Testis (tissue), 2 donors: ENCODE measurements at regions not wholly inside any gene's neighbourhood (a gene's known extent, or its start where the extent isn't known, plus 50 kb on each side); places are given as distances from the start of the nearest gene placed in this dataset.

ENCODE experiments used
- DNase-seq: peaks from one replicate; pipeline ENCODE4 v3.0.0-alpha.2; 2019
- H3K27ac ChIP-seq, 2 donors: fragments of 200-600 bp; sonication (generic); one replicate each; pipeline ENCODE4 v1.5.1; 2019
- H3K27me3 ChIP-seq: fragments of 200-600 bp; sonication (generic); one replicate; pipeline ENCODE4 v1.5.1; 2019
- H3K36me3 ChIP-seq: fragments of 200-600 bp; sonication (generic); one replicate; pipeline ENCODE4 v1.5.1; 2017; ENCODE audit warnings: low read depth; ENCODE audit errors: missing control alignments
- H3K4me1 ChIP-seq: fragments of 200-600 bp; sonication (generic); one replicate; pipeline ENCODE4 v1.5.1; 2019
- H3K4me3 ChIP-seq, 2 donors: fragments of 200-600 bp; sonication (generic); one replicate each; pipeline ENCODE4 v1.5.1; 2017 to 2019
- H3K9me3 ChIP-seq: fragments of 200-600 bp; sonication (generic); one replicate; pipeline ENCODE4 v1.5.1; 2017
- CTCF ChIP-seq, 3 experiments: fragments of 450-650 bp in 2 of 3; fragments of 200-600 bp in 1 of 3; sonication (generic) in 1 of 3; IDR thresholded peaks; one replicate each; pipeline ENCODE4 v1.5.1; 2016 to 2019; ENCODE audit warnings: antibody characterized with exemption in 3 of 3, mild to moderate bottlenecking in 2 of 3, moderate library complexity in 1 of 3
- POLR2A ChIP-seq: fragments of 450-650 bp; IDR thresholded peaks from one replicate; pipeline ENCODE4 v1.6.1; 2017; ENCODE audit warnings: antibody characterized with exemption, mild to moderate bottlenecking, moderate library complexity
- WGBS, 2 donors: methylation state at CpG; one replicate each; pipeline ENCODE4 v1.1.5; 2018; 5-methylcytosine and 5-hydroxymethylcytosine counted together
- intact Hi-C: fragments of 100-400 bp; cut with DNase I; formaldehyde crosslinking; loops from one replicate; pipeline ENCODE4 v1.15.1; 2023; ENCODE audit warnings: low total_unique reads

DNA sequence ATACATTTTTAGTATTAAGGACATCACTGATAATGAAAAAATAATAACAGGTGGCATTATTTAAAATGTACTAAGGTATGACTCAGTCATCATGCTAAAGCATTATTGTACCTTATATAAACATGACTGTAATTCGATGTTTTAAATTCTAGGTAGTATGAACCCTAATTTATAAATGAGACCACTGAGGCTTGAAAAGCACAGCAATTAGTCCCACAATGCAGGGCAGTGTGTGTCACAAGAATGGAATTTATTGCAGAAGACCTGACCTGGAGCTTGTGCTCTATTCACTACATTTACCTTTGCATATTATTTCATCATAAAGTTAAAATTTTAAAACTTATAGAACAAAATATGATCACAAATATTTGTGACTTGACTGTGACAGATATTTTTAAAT, 358.5 kb upstream of the DSEL start:
- no peaks in the 10 kb centered on the region for H3K4me1 ChIP-seq
- WGBS, 2 donors: 89 to 94% methylated on average over 1 of the region's 1 CpG

GRCh38 chr18:67865400-67865799, 348.9 kb upstream of the DSEL start:
- TF ChIP-seq POLR2A (no peak), CTCF (IDR thresholded peaks at IDR 0.05) (no peak)
- no peaks in the 10 kb centered on the region for H3K9me3 ChIP-seq
- no peaks in the 10 kb centered on the region for H3K27me3 ChIP-seq
- H3K36me3 ChIP-seq: no peaks in the 10 kb centered on the region
- 82 to 89% methylated on average over 4 of the region's 4 CpGs for WGBS, 2 donors
- DNase-seq: no peak
- no peak overlapping the region for H3K4me3 ChIP-seq
- intact Hi-C loops: no loop called here
- H3K27ac ChIP-seq: no peak overlapping the region
- H3K4me1 ChIP-seq: no peaks in the 10 kb centered on the region

More for the DNA sequence above, 358.5 kb upstream of the DSEL start:
- Histone ChIP-seq H3K27ac (no peak overlapping the region), H3K9me3 (no peaks in the 10 kb centered on the region), H3K36me3 (no peaks in the 10 kb centered on the region), H3K27me3 (no peaks in the 10 kb centered on the region), H3K4me3 (no peak overlapping the region)
- no peak for DNase-seq
- intact Hi-C loops: no loop called here
- TF ChIP-seq CTCF (IDR thresholded peaks at IDR 0.05): no peak
- no peak for TF ChIP-seq POLR2A

DNA sequence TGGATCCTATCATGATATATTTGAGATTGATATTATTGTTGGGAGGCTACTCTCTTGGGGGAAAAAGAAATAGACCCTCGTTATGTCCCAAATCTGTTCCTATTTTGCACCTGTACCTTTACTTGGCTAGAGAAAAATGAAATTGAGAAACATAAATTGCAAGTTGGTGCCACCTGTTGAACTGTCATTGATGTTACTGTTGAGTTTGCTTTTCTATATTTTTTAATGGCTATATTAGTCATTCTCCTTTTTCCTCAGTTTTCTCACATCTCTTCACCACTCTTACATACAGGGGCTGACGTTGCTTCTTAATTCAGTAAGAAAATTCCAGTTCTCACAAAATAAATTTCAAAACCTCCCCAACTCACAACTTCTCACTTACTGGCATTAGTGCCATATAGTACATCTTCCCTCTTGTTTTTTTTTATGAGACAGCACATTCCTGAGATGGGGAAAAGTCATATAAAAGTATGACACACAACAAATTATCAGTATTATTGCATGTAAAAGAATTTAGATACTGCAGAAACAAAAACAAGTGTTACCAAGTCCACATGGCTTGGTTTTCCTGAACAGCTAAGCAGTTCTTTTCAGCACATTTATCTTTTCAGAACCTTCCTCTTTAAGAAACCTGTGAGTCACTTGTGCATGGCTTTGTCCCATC, 348.3 kb upstream of the DSEL start:
- intact Hi-C loops: no loop called here
- H3K36me3 ChIP-seq: no peaks in the 10 kb centered on the region
- no peaks in the 10 kb centered on the region for H3K4me1 ChIP-seq
- TF ChIP-seq POLR2A (no peak), CTCF (IDR thresholded peaks at IDR 0.05) (no peak)
- H3K27ac ChIP-seq: no peak overlapping the region
- 52 to 64% methylated on average over 2 of the region's 2 CpGs for WGBS, 2 donors
- no peaks in the 10 kb centered on the region for H3K9me3 ChIP-seq
- DNase-seq: no peak
- H3K4me3 ChIP-seq: no peak overlapping the region
- no peaks in the 10 kb centered on the region for H3K27me3 ChIP-seq

DNA sequence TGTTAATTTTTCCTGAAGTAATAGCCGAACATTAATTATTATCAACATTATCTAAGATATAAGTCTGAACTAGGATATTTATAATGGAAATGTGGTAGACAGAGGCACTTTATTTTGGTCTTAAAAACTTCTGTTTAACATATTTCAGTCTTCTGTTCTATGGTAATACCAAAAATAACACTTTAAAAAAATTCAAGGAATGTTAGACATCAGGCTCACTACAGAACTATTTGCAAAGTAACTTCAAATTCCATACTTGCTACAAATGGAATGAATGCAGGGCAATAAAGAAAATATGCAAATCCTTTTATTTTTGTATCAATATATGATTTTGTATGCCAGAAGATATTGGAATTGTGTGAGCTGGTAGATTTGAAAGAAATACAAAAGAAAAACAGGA, 345.5 kb upstream of the DSEL start:
- no peaks in the 10 kb centered on the region for H3K4me1 ChIP-seq
- no peak for TF ChIP-seq POLR2A
- no peak overlapping the region for H3K4me3 ChIP-seq
- no peak for DNase-seq
- no peak overlapping the region for H3K27ac ChIP-seq
- H3K36me3 ChIP-seq: no peaks in the 10 kb centered on the region
- 90 to 91% methylated on average over 1 of the region's 1 CpG for WGBS, 2 donors
- H3K27me3 ChIP-seq: no peaks in the 10 kb centered on the region
- H3K9me3 ChIP-seq: no peaks in the 10 kb centered on the region
- intact Hi-C loops: no loop called here

DNA sequence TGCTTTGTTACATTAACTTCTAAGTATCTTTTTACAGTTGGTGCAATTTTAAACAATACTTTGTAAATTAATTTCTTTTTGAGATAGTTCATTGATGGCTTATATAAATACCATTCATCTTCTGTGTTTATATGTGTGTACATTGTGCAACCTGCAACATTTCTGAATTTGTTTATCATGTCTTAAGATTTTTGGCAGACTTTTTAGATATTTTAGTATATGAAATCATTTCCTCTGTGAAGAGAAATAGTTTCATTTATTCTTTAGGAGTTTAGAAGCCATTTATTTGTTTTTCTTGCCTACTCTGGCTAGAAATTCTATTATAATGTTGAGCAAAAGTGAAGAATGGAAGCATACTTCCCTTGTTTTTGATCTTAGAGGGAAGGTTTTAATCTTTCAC, 337.8 kb upstream of the DSEL start:
- Histone ChIP-seq H3K4me1 (no peaks in the 10 kb centered on the region), H3K9me3 (no peaks in the 10 kb centered on the region), H3K27ac (no peak overlapping the region), H3K27me3 (no peaks in the 10 kb centered on the region), H3K36me3 (no peaks in the 10 kb centered on the region), H3K4me3 (no peak overlapping the region)
- intact Hi-C loops: no loop called here
- DNase-seq: no peak
- no peak for TF ChIP-seq CTCF (IDR thresholded peaks at IDR 0.05)
- no peak for TF ChIP-seq POLR2A
